ENCODE measurements at regions not wholly inside any gene's neighbourhood (a gene's known extent, or its start where the extent isn't known, plus 50 kb on each side); places are given as distances from the start of the nearest gene placed in this dataset.
"Not testable (repeated sequence)": the region's sequence is repeated elsewhere in the genome, so short reads cannot be mapped to it uniquely, and the experiment has no call there.

DNA sequence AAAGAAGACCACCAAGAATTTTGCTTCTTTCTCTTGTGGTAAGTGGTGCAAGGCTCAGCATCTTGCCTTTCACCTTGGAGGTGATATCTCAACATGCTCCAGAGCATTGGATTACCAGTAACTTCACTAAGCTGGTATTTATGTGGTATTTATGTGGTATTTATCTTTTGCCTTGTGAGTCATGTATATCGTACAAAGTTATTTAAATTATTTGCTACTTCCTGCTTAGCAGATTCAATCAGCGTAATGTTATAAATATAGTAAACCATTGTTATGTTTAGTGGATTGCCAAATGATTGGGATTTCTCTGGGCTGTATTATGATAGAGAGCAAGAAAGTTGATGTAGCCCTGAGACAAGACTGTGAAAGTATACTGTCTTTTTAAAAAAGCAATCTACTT is 366.4 kb downstream of the IPO8 start:
- no peak for DNase-seq

DNA sequence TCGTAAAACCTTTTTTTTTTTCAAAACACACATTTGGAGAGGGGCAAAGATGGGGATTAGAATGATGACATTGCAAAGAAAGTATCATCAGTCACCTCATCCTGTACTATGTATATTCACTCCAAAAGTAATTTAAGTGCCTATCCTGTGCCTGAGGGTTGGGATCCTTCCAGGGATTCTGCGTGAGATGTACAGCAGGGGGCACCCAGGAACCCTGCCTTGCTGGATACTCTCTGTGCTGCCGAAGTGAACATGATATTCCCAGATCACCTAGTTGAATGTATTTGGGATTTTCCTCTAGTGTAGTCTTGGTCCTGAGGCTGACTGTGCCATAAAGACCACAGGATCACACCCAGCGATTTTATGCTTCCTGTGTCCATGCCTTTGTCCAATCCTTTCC is 372.7 kb downstream of the IPO8 start:
- no peak for DNase-seq

DNA sequence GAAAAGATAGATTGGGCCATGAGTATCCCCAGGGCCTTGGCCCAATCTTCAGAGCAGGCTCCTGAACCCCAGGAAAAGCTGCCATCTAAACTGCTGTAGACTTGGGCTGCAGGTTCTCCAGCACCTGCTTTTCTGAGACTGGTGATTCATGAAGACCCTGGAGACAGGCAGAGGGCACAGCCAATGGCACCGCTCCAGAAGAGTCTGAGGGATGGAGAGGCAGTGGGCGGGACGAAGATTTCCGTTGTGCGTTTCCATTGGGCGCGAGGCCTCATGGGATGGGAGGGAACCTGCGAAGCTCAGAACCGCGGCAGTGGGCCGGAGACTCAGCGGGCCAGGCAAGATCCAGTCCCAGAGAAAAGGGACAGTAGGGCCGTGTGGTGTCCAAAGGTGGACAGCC is 375.1 kb downstream of the IPO8 start:
- no peak for DNase-seq

DNA sequence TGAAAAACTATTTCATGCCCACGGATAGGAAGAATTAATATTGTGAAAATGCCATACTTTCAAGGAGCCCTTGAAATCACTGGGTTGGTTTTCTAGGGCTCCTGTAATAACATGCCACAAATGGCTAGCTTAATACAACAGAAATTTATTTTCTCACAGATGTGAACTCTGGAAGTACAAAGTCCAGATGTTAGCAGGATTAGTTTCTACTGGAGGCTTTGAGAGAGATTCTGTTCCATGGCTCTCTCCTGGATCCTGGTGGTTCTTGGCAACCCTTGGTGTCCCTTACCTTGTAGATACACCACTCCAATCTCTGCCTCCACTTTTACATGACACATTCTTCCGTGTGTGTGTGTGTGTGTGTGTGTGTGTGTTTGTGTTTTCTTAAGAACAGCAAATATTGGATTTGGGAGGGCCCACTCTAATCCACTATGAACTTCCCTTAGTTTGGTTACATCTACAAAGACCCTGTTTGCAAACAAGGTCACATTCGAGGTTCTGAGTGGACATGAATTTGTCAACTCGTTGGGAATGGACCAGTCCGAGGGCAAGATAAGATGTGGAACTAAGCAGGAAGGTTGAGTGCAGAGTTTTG is 381.1 kb downstream of the IPO8 start:
- DNase-seq: no peak

DNA sequence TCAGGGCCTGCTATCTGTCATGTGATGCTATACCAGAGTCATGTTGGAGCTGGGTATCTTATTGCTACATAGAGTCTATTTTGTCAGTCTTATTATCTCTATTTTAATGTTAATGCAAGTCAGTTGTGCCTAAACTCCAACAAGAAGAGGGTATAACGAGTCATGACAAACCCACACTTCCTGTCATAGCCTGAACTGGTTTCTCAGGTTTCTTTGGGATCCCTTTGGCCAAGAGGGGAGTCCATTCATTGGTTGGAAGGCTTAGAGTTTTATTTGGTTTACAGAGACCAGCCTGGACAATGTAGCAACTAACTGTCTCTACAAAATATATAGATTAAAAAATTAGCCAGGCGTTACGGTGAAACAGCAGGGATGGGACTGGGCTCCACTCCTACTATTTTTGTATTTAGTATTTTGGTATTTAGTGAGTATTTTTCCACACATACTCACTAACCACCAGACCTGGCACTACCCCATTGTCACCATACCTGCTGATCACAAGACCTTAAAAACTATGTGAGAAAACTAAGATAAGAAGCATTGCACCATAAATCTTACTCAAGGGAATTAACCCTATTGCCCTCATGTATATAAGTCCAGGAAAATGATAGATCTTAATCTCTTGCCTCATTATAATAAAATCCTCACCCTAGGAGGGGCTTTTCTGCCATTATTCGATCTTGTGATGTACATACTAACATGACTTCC is 387.5 kb downstream of the IPO8 start:
- DNase-seq: no peak

DNA sequence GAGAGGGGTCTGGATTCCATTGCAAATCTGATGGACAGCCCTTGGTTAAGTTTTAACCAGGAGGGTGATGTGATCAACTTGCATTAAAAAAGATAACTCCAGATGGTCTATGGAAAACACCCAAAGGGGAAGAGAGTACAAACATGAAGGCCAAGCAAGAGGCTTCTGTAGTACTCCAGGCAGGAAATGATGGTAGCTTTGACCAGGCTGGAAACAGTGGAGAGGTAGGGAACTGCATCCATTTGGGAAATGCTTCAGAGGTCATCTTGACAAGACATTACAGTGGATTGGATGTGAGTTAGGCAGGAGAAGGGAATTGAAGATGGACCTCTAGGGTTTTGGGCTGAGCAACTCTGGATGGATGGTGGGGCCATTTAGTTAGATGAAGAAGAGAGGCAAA is 391.1 kb downstream of the IPO8 start:
- no peak for DNase-seq

DNA sequence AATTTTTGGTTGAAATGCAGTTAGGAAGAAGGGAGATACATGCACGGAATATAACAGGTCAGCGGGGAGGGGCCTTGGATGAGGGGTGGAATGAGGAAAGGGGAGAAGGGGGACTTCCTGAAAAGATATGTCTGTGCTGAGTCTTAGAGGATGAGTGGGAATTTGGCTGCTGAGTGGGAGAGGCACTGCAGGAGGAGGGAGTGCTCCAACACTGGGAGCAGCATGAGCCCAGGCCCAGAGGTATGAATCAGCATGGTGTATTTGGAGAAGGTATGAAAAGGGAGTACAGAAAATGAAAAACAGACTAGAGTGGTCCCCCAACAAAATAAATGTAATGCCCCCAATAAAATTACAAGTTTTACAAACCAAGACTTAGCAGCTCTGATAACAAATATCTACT is 394.4 kb downstream of the IPO8 start:
- DNase-seq: no peak

DNA sequence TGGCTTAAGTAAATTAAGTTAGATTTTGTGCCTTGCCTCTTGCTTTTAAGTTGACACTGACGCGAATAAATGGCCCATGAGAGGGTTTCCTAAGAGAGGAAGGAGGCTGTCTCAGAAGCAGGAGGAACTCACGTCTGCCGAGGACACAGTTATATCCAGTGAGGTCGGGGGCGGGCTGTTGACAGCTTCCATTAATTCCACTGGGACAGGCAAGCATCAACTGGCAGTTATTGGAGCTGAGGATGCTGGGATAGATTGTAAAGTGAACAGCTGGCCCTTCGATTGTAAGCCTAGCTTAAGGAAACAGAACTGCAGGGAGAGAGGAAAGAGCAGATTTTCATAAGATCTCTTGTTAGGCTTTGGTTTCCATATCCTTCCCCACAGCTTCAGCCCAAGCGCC is 399.2 kb downstream of the IPO8 start:
- no peak for DNase-seq

DNA sequence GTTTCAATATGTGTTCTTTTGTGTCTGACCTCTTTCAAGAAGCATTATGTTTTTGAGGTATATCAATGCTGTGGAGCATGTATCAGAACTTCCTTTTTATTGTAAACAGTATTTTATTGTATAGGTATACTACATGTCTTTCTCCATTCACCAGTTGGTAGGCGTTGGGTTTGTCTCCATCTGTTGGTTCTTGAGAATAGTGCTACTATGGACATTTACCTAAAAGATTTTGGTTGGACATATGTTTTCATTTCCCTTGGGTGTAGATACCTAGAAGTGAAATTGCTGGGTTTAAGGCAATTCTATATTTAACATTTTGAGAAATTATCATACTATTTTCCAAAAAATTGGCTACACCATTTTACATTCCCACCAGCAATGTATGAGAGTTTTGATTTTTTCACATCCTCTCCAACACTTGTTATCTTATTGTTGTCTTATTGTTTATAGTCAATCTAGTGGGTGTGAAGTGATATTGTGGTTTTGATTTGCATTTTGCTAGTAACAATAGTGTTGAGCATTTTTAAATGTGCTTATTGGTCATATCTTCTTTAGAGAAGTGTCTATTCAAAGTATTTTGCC is 409.2 kb downstream of the IPO8 start:
- peak; percentile 27 for DNase-seq

DNA sequence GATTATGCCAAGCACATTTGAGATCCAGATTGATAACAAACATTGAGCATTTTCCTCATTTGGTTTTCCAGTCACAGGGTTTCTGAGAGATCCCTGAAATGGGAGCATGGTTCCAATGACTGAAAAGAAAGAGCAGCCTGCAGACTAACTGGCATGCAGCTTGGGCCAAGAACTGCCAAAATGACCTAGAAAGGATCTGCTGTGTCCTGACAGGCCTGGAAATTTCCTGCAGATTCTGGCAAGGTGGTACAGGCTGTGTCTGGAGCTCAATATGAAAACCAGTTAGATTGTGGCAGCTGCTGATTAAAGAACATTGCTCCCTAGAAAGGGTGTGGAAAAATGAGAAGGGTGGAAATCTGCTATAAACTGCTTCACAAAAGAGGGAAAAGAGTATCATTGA is 417.3 kb downstream of the IPO8 start:
- DNase-seq: no peak

DNA sequence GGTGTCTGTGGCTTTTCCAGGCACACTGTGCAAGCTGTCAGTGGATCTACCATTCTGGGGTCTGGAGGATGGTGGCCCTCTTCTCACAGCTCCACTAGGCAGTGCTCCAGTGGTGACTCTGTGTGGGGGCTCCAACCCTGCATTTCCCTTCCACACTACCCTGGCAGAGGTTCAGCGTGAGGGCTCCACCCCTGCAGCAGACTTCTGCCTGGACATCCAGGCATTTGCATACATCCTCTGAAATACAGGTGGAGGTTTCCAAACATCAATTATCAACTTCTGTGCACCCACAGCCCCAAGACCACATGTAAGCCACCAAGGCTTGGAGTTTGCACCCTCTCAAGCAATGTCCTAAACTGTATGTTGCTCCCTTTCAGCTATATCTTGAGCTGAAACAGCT is 423.2 kb downstream of the IPO8 start:
- not testable (repeated sequence) for DNase-seq

DNA sequence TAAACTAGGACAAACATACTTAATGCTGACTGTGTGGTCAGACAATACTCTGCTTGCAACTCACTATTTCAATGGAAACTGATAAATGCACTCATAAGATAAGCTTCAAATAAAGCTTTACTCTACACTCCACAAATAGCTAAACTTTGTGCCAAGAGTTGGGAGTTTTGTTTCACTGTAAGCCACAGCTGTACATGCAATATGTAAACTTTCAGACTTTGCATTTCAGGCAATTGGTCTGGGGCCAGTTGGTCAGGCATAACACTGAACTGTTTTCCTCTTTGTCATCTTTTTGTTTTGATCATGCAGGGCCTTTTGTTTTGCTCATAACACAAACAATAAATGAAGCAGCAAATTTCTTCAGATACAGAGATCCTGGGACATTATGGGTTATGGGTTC is 426.2 kb downstream of the IPO8 start:
- no peak for DNase-seq

DNA sequence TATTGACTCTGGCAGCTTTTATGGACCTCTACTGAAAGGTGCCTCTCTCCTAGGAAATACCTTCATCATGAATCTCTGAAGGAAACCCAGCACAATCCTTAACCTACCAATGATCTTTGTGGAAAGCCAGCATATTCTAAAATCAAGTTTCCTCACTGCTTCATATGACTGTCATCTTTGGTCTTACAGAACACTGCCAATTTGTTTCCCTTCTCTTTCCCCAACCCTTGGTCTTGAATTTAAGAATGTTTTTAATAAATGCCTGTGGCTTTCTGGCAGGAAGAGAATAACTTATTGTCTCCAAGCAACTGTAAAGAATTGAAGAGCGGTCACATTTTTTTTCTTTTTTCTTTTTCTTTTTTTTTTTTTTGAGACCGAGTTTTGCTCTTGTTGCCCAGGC is 427.6 kb downstream of the IPO8 start:
- no peak for DNase-seq

DNA sequence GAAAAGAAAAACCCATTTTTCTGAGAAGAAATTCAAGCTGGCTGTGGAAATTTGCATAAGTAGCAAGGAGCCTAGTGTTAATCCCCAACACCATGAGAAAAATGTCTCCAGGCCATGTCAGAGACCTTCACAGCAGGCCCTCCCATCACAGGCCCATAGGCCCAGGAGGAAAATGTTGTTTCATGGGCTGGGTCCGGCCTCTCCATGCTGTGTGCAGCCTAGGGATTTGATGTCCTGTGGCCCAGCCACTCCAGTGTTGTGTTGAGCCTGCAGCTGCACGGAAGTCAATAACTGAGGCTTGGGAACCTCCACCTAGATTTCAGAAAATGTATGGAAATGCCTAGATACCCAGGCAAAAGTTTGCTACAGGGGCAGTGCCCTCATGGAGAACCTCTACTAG is 432.2 kb downstream of the IPO8 start:
- DNase-seq: no peak

DNA sequence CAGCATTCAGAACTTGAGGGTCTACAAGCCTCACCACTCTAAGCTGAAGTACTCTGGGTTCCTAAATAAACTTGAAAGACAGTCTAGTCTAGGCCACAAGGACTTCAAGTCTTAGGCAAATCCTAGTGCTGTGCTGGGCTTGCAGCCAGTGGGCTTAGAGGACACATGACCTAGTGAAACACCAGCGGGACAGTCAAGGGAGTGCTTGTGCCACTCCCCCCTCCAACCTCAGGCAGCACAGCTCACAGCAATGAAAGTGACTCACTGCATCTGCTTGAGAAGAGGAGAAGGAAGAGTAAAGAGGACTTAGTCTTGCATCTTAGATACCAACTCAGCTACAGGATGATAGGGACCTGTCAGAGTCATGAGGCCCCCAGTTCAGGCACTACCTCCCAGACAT is 438.1 kb downstream of the IPO8 start:
- DNase-seq: no peak

DNA sequence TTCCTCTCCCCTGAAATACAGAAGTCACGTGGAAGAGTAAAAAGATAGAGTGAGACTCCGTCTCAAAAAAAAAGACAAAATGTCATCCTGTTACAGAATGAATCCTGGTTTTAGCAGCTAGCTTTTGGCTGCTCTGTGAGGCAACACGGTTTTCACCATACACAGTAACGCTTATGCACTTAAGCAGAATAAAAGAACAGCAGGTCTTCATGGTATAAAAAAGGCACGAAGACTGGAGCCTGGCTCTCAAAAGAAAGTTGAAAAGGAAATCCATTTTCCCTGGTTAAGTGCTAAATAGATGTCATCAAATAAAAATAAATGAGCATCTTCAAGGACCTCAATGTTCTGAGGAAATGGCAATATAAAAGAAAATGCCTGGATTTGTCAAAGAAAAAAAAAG is 444.1 kb downstream of the IPO8 start:
- no peak for DNase-seq

DNA sequence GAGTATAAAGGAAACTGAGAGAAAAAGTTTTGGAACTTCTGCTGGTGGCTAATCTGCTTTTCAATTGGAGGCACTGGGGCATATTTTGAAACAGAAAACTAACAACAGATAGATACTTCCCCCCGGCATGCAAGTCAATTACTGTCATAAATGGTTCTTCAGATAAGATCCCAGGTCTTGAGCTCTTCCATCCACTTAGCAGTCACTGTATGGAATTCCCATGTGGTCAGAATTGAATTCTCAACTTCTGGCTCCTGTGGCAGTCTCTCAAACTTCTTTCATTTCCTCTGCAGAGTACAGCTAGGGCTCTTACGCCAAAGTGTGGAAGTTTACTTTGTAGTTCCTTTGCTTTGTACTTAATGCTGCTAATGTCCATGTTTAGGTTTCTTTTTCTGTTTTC is 452.2 kb downstream of the IPO8 start:
- DNase-seq: no peak

DNA sequence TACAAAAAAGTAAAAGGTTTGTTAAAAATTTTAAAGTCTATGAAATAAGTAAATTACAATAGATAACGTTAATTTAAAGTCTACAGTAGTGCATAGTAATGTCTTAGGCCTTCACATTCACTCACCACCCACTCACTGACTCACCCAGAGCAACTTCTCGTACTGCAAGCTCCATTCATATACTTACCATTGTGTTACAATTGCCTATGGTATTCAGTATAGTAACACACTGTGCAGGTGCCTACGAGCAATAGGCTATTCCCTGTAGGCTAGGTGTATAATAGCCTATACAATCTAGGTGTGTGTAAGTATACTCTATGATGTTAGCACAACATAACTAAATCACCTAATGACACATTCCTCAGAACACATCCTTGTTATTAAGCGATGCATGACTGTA is 435.3 kb upstream of the TMTC1 start:
- DNase-seq: no peak

DNA sequence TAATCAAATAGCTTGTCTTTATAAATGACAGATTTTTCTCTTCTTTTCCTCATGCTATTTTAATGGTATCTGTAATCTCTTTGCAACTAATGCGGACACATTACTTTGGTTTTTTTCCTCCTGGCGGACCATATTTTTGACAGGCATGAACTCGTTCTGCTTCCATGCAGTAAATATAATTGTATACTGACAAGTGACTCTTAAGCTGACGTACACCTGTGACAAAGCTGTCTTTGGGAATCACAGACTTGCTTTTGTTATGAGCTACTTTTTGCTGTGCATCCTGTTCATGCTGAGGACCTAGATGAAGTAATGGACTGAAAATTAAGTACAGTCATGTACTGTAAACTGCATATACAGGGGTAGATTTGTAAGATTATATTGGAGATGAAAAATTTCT is 434.3 kb upstream of the TMTC1 start:
- no peak for DNase-seq

DNA sequence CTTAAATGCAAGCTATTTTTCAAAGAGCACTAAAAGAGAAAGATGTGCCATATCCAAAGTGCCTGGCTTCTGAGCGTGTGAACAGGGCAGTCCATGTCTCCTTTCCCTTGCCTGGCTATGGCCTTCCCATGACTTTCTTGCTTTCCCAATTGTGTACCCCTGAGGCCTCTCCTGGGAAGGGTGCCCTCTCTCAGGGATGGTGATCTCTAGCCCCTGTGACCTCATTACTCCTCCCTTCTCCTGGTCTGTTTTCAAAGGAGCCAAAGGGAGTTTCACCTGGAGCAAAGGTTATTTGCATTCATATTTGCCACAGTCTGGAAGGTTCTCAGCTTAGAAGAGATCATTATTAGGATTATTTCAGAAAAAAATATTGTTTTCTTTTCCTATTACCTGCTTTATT is 429.4 kb upstream of the TMTC1 start:
- DNase-seq: no peak

DNA sequence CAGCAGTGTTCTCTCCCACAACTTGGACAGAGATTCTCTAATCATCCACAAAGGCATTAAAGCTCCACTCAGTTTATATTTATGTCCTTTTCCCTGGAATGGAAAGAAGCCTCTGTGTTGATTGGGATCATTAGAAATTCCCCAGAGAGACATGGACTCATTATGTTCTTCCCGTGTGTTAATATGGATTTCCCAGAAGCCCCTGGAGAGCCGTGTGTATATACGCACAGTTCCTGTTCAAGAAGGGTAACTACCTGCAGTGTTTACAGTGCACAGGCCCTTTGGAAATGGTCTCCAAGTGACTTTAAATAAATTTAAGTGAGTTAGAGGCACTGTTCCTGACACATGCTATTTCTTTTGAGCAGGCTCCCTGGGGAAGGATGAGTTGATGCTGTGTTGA is 428.0 kb upstream of the TMTC1 start:
- DNase-seq: no peak

DNA sequence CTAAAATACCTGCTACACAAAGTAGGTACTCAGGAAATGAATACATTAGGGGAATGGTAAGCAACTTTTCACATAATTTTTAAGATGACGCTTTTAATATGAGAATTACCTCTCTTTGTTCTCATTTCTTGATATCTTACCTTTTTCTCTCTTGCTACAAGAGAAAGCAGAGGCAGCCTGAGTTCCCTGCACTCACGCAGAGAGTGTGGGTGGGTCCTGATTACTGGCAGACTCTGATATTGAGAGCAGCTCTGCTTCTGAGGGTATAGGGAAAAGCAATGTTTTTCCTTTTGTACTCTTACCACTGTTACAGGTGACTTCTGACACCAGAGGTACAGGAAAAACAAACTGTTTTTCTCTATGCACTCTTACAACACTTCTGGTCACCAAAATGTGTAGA is 420.2 kb upstream of the TMTC1 start:
- DNase-seq: no peak

DNA sequence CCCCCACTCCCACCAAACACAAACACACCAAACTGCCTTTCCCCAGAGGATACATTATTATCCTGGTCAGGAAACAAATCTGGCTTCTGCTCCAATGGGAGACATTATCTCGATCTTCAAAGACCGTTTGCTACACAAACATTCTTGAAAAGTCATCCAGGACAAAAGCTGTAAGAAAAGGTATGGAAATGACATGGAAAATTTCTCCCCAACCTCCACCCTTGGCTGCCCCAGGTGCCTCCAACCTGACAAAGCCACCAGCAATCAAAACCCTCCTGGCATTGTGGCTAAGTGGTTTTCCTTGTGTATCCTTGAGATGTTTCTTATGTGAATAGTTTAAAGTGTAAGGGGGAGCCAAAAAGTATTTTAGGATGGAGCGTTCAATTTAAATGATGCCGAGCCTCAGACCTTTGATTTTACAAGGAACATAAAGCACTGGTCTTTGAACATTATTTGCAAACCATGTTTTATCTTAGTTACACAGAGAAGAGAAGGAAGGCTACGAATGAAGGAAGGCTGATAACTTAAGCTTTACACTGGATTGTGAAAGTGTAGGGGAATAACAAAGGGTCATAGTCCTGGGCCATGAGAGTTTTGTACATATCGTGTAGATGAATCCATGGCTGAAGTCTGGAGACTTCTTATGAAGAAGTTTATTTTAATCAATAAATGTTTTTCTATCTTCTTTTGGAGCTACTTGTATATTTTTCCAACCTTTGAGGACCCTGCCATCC is 418.9 kb upstream of the TMTC1 start:
- DNase-seq: no peak
